Retinal pigment epithelial cell (primary cell): ENCODE measurements at regions not wholly inside any gene's neighbourhood (a gene's known extent, or its start where the extent isn't known, plus 50 kb on each side); places are given as distances from the start of the nearest gene placed in this dataset.

Experiments
- DNase-seq: peaks from one replicate; pipeline ENCODE4 v3.0.0-alpha.2; 2010; ENCODE audit warnings: low read depth
- H3K4me3 ChIP-seq: 2 replicates; pipeline ENCODE4 v1.5.1; 2011; ENCODE audit warnings: mild to moderate bottlenecking, low read length, control low read depth, moderate library complexity
- TF ChIP-seq, protein P1 (sequence below): conservative IDR thresholded peaks from 2 replicates; pipeline ENCODE4 v1.5.1; 2011; ENCODE audit warnings: low read depth, low read length, control low read depth, inconsistent platforms

DNA sequence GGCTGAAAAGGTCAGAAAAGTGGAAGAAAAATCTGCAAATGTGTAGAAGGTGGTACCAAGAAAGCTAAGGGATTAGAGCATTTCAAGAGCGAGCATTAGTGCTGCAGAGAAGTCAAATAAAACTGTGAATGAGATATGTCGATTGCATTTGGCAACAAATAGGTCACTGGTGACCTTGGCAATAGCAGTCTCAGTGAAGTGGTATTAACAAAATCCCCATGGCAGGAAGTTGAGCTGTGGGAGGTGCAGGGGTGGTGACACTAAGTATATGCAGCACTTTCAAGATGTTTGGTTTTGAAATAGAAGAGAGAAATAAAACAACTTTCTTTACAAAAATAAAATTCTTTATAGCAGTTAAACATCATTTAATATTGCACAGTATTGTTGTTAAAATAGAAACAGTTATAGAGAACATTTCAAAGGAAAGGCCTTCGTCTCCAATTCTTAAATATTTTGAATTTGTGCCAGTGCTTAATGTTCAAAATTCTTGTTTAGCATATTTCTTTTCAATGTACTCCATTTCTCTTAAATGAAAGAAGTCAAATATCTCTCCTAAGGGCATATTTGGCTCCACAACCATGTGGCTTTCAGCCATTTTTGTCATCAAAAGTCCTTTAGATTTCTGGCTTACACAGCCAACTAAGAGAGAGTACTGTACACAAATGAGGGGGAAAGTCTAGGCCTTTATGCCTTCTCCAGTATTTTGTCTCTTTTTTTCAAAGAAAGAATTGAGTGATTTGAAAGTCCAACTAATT lies 443.0 kb upstream of the MMADHC start:
- TF ChIP-seq, protein P1, sequence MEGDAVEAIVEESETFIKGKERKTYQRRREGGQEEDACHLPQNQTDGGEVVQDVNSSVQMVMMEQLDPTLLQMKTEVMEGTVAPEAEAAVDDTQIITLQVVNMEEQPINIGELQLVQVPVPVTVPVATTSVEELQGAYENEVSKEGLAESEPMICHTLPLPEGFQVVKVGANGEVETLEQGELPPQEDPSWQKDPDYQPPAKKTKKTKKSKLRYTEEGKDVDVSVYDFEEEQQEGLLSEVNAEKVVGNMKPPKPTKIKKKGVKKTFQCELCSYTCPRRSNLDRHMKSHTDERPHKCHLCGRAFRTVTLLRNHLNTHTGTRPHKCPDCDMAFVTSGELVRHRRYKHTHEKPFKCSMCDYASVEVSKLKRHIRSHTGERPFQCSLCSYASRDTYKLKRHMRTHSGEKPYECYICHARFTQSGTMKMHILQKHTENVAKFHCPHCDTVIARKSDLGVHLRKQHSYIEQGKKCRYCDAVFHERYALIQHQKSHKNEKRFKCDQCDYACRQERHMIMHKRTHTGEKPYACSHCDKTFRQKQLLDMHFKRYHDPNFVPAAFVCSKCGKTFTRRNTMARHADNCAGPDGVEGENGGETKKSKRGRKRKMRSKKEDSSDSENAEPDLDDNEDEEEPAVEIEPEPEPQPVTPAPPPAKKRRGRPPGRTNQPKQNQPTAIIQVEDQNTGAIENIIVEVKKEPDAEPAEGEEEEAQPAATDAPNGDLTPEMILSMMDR = no peak
- H3K4me3 ChIP-seq = no peak overlapping the region
- DNase-seq = no peak

DNA sequence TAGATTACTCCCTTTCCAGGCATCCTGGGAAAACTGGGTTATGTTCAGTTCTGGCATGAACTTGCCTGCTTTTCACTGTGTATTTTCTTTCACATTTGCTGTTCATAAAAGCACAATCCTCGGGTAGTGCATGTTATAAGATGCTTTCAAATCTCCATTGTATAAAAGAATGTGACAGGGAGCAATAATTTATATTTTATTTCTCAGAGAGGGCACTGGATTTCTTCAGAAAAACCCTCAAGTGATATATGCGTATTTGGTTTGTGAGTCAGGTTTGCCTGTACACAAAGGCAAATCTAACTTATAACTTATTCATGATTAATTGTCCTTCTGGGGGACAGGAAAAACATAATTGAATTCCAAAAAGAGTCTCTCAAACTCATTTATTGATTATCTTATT lies 440.7 kb upstream of the MMADHC start:
- TF ChIP-seq, protein P1 = no peak
- no peak for DNase-seq
- no peak overlapping the region for H3K4me3 ChIP-seq

DNA sequence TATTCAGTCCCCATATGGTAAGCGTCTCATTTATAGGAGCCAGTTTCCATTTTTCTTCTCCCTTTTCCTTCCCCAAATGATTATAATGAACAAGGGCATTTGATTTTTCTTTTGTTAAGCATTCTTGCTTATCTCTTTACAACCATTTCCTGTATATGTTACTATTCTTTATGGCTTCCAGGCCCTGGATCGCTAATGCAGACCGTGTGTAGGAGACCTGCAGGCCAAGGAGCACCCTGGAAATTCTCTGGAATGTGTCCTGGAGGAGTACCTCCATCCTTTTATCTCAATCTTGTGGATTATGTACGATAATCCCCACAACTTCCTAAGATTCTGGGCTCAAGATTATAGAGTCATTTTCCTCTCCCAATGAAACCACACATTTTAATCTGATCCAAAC lies 439.6 kb upstream of the MMADHC start:
- TF ChIP-seq, protein P1 = no peak
- DNase-seq = no peak
- no peak overlapping the region for H3K4me3 ChIP-seq

DNA sequence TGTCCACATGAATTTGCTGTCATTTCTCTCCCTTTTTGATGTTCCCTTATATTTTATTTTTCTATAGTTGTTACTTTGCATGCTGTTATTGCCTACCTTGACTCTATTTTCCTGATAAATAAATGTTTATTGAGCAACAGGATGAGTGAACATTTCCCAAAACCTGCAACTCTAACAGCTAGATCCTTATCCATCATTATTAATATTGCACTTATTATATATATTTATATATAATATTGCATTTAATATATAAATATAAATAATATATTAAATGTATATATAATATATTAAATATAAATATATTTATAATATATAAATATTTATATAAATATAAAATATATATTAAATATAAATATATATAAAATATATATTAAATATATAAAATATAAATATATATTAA lies 436.1 kb upstream of the MMADHC start:
- DNase-seq = no peak
- TF ChIP-seq, protein P1 = no peak

DNA sequence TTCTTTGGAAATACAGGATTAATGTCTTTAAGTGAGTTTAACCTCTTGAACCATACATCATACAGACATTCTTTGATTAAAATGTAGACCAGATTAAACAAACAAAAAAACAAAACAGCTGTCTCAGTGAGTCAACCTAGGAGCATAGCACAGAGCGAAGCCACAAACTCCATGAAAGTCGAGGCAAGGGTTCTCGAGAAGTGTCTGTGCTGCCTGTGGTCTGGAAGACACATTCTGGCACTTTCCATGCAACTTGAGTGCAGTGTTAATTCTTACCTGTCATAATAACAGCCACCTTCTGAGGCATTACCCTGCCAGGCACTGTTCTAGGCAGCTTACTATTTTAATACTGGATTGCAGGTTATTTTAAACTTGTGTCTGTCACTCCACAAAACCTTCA lies 435.5 kb upstream of the MMADHC start:
- TF ChIP-seq, protein P1 = no peak
- no peak for DNase-seq
- no peak overlapping the region for H3K4me3 ChIP-seq

More for the DNA sequence above, 436.1 kb upstream of the MMADHC start:
- H3K4me3 ChIP-seq = no peak overlapping the region

DNA sequence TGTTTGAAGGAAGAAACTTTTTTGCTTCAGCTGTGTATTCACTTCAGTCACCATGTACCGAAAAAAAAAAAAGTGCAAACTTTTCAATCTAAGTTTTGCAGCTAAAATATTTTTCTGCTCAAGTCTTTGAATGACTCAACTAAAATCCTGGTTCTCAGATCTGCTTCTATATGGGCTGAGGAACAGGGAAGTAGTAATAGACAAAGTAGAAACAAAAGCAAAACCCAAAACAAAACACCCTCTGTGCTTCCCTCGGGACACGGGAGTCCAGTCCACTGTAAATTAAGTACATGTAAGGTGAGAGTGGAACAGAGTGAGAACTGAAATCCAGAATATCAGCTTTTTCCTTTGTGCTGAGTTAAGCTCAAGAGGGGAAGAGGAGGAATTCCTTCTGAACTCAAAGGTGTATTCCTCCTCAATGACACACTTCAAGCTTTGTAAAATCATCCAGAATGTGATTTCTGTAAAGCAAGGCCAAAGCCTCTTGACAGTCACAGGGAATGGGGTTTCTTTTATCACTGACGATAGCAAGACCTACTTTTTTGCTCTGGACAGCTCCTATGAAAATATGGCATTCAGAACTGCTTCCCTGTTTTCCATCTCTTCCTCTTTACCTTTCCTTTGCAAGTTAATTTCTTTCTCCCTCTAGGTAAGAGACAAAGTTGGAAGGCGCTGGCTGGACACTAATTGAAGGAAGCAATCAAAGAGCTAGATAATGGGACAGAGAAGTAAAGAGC lies 433.5 kb upstream of the MMADHC start:
- TF ChIP-seq, protein P1 = no peak
- H3K4me3 ChIP-seq = no peak overlapping the region
- DNase-seq = no peak

DNA sequence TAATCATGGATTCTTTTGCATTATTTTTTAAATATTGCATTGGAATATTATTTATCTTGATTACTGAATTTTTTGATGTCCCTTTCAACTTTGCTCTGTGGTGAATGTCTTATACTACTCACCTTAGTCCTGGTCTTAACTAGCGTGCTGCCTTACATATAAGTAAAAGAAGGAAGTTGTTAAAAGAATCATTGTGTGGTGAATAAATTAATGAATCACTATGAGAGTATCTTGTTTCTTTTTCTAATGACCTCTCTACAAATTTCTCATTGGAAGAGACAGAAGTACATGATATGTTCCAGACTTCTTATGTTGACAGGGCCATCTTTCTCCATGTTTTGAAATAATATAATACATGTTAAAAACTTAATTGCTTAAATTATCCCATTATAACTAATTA lies 432.6 kb upstream of the MMADHC start:
- DNase-seq = no peak
- TF ChIP-seq, protein P1 = no peak
- H3K4me3 ChIP-seq = no peak overlapping the region
